ENCODE measurements at regions not wholly inside any gene's neighbourhood (a gene's known extent, or its start where the extent isn't known, plus 50 kb on each side); places are given as distances from the start of the nearest gene placed in this dataset.
"Not testable (repeated sequence)": the region's sequence is repeated elsewhere in the genome, so short reads cannot be mapped to it uniquely, and the experiment has no call there.

- DNase-seq = not testable (repeated sequence)
Measured at GRCh38 chr13:44845281-44846058, 143.8 kb downstream of the NUFIP1 start.

GRCh38 chr13:44844786-44845185, 144.5 kb downstream of the NUFIP1 start:
- no peak for DNase-seq

DNA sequence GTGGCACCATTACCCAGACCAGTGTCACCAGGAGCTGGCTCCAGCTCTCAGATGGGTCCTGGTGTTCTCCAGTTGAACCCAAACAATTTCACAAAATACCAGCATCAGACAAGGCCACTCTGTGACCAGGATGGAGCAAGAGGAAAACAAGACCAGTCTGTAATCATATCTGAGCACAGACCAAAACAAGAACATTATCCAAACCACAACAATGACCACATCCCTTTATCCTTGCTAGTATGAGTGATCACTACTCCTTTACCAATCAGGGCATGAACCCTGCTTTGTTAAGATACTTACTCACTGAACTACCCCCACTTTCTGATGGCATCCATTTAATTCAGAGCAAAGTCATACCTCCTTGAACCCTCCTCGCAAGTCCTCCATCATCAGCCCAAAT, 145.9 kb downstream of the NUFIP1 start:
- no peak for DNase-seq

DNA sequence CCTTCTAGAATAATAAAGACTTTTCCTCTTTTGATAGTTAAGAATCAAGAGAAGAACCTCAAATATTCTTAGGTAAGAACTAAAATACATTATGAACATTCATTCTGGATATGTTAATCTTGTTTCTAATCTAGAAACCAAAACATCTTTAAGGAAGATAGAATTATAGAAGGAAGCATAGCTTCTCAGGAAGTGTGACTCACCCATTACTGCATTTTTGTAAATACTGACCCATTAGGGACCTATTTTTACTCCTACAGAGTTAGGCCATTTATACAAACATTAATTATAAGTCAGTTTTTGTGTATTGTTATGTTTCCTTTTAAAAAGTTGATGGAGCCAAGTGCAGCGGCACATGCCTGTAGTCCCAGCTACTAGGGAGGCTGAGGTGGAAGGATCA, 147.1 kb downstream of the NUFIP1 start:
- no peak for DNase-seq

DNA sequence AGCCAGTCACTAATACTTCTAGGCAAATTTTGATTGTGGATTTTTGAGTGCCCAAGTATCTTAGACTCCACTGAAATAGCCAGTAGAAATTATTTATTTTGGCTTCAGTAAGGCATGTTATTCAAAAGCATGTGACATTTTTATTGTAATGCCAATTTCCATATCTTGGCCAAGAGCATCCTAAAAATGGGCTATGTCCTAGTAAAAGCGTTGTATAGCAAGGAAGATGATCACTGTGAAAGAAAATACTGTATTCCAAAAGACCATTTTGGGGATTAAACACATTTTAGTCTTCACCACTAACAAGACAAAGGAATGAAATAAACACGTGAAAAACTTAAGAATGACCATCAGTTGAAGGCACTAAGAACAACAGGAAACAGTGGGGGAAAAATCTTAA, 149.1 kb downstream of the NUFIP1 start:
- DNase-seq = no peak

GRCh38 chr13:44837250-44837649, 152.0 kb downstream of the NUFIP1 start:
- DNase-seq = no peak

- no peak for DNase-seq
Measured at GRCh38 chr13:44834404-44834803, 154.9 kb downstream of the NUFIP1 start.

- no peak for DNase-seq
Measured at GRCh38 chr13:44833626-44834025, 155.6 kb downstream of the NUFIP1 start.

DNA sequence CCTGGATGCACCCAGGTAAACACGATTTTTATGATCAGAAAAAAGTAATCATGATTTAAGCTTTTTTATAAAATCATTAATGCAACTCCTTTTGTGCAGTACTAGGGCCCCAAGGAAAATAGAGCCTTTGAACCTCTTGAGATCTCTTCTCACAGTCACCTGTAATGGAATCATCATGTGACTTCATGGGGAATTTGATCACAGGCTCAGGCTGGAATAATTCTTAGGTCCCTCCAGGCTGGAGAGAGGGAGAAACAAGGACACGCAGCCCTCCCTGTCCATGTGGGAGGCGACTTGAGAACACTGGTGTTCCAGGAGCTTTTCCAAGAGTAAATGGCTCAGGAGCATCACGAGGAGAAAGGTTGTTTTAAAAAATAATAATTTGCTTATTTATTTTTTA, 156.1 kb downstream of the NUFIP1 start:
- no peak for DNase-seq

DNA sequence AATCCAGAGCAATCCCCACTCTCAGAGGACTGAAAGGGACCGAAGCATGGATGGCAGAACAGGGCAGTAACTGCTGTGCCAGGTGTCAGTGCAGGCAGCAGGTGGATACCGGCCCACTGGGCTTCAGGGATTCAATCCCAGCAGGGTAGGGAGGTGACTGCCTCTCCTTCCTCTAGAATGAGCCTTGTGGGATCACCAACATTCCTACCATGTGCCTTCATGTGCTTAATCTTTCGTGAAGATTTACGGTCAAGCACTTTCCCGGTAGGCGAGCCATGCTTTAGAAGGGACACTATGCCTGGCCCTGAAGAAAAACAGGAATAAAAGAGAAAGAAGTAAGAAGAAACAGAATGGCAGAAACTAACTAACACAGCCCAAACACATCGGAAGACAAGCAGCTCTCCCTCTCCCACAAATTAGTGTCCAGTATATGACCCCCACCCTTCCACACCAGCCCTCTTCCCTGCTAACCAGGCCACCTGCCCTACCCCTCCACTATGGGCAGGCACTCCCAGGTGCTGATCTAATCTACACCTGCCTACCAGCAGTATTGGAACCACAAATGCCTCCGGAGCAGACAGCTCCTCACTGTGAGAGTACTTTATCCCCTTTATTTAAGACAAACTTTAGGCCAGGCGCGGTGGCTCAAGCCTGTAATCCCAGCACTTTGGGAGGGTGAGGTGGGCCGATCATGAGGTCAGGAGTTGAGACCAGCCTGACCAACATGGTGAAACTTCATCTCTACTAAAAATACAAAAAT, 162.5 kb downstream of the NUFIP1 start:
- DNase-seq = no peak

DNA sequence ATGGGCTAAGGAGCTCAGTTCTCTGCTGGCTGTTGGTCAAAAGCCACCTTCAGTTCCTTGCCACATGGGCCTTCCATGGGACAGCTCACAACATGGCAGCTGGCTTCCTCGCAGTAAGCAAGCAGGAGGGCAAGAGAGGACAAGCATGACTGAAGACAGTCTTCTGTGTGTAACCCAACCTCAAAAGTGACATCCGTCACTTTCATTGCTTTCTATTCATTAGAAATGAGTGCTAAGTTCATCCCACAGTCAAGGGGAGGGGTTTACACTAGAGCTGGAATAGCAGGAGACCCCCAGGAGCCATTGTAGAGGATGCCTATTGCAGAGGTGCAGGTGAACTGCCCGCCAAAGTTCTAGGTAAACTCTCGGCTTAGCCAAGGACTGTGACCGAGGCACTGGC, 163.3 kb downstream of the NUFIP1 start:
- DNase-seq = no peak

DNA sequence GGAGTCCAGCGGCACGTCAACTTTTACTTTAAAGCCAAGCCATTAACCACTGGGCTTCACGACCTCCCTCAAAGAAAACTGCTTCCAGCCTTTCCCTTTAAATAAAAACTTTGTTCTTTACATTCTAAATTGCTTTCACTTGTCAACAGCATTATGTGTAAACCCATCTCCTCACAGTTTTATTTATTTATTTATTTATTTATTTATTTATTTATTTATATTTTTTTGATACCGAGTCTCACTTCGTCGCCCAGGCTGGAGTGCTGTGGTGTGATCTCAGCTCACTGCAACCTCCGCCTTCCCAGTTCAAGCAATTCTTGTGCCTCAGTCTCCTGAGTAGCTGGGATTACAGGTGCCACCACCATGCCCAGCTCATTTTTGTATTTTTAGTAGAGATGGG, 165.7 kb downstream of the NUFIP1 start:
- not testable (repeated sequence) for DNase-seq

- DNase-seq = no peak
Measured at GRCh38 chr13:44822291-44822690, 167.0 kb downstream of the NUFIP1 start.

DNA sequence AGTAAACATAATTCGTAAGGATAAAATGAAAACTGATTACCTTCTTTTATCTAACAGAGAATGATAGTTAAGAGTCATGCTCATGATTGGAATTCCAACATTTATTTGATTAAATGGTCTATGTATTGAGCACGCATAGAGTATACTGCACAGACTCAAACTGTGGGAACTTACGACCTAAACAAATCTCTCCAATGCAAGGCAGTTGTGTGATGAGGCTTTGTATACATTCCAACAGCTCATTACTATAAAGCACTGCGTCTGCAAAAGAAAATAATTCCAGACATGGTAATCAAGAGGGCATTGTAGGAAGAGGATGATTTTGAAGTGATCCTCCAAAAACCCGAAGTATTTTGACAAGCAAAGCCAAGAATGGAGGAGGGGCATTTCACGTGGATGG, 169.5 kb downstream of the NUFIP1 start:
- no peak for DNase-seq

- peak; percentile 74 for DNase-seq
Measured at GRCh38 chr13:44819245-44819644, 170.0 kb downstream of the NUFIP1 start.

DNA sequence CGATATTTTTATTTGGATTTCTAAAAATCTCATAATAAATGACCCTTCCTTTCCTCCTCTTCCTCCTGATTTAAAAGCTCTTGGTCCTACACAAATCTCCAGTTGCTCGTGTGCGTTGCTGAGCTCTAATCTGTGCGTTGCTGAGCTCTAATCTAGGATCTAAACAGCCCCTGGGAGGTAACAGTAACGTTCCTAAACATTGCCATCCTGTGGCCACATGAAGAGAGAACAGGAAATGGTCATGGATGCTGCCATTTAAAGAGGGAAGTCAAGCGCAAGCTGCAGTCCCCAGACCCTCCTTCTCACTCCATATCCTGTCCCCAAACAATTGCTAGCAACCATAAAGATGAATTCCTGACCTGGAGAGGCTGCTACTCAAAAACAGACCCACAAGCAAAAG, 170.8 kb downstream of the NUFIP1 start:
- peak; percentile 26 for DNase-seq

DNA sequence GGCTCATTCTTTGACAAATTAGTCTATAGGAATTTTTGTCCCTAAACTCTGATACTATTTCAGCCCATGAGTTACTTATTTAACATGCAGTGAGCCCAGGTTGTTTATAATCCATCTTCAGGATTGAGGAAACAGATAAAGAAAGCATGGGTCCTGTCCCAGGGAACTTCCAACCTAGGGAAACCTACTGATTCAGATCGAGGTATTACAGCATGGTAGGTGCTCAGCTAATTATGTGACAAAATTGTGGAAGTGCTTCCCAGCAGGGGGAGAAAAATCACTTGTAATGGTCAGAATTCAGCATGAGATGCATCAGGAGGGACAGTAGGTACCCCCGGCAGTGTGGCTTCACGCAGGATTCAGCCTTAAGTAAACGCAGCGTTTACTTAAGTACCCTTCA, 171.3 kb downstream of the NUFIP1 start:
- no peak for DNase-seq

DNA sequence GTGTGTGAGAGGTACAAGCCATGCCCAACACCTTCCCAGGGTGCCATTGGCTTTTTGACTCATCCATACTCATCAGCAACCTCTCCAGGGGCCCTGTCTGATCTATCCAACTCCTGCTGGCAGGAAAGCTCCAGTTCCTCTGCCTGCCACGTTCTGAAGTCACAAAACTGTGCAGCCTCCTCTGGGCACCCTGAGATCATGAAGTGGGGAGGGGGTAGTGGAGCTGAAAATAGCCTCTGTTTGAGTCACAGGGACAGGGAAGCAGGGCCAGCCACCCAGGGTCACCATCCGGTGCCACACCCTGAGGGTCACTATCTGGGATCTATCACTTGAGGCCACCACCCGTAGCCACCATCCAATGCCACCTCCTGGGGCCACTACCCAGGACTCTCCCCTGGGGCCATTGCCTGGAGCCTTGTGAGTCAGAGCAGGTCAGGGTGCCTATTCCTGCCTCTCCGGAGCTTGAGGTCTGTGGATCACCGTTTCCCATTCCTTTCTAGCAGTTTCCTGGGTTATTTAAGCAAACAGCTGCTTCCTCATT, 172.1 kb downstream of the NUFIP1 start:
- DNase-seq = no peak

DNA sequence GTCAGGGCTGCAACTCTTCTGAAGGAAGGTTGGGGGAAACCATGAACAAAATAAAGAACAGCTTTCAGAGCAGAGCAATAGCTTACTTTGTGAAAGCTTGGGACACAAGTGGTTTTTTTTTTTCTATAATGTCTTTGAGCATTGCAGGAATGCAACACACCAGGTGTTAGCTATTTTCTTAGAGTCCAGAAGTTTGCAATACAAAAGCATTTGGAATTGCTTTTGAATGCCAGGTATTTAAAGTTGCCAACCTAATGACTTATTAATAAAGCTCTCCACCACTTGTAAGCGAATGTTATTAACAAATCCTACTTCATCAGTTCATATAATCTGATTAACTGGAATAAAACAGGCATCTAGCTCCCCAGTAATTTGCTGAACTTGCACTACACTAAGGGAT, 172.6 kb downstream of the NUFIP1 start:
- no peak for DNase-seq

DNA sequence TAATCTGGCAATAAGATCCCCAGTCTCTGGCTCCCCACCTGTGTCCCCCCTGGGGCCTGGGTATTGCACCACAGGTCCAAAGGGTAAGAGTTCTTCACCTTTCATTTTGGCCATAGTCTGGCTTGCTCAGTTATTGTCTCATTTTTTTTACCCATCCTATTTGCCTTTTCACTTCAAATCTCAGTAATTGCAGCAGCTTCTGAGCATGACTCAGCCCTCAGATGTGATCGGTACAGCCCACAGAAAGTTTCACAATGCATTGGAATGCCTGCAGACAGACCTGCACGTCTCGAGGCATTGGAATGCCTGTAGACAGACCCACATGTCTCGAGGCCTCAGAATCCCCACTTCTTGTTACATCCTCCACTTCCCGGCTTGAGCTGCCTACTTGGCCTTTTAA, 173.6 kb downstream of the NUFIP1 start:
- DNase-seq = no peak

GRCh38 chr13:44814836-44815235, 174.4 kb downstream of the NUFIP1 start:
- no peak for DNase-seq

DNA sequence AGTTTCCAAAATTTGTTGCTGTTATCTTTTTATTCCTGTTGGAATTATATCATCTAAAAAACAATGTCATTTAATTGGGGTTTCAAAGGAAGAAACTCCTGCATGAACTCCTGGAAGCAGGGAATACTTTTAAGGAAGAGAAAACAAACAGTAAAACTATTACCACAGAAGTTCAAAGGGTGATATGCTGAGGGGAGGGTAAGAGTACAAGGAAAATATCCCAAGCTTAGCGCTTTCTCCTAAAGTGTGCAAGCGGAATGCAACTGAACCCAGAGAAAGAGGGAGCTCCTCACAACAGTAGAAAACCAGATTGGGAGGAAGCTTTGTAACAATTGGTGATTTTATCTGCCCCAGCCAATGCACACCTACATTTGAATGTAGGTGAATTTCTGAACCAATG, 175.1 kb downstream of the NUFIP1 start:
- DNase-seq = no peak

DNA sequence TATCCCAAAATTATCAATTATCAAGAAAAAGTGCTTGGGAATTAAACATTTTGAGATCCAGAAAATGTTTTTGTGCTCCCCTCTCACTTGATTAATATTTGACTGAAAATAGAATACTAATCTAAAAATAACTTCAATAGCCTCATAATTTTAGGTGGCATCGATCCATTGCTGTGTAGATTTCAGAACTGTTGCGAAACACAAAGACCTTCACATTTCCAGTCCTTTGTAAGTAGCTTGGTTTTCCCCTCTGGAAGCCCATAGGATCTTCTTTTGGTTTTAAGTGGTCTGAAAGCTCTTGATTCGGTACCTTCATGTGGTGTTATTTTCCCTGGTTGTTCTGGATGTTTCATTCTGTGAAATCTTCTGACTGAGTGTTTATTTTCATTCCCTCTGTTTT, 176.5 kb downstream of the NUFIP1 start:
- no peak for DNase-seq

Data from NCI-H2029 (cell line).